GM12878 (cell line): ENCODE measurements at regions not wholly inside any gene's neighbourhood (a gene's known extent, or its start where the extent isn't known, plus 50 kb on each side); places are given as distances from the start of the nearest gene placed in this dataset.

Source experiments
- ATAC-seq: fragments of 200-7000 bp; cut with Tn5 transposase; 3 replicates; pipeline ENCODE4 v1.9.1; 2020; ENCODE audit warnings: mild to moderate bottlenecking, moderate library complexity
- BruUV-seq: library from RNA; stranded (reverse); fragments of 400-500 nt; replicated peaks from 2 replicates; lab custom pipeline; 2021; lab: Mats Ljungman, UMichigan
- CTCF ChIA-PET: fragments of 300-600 bp; sonication (Branson Sonifier 250); formaldehyde crosslinking; extraction: SDS; loops from one replicate; lab custom pipeline; 2021; ENCODE audit warnings: inconsistent platforms; lab: Yijun Ruan, JAX
- POLR2A ChIA-PET: fragments of 350-600 bp; formaldehyde crosslinking; extraction: SDS; loops from one replicate; lab custom pipeline; 2021; ENCODE audit warnings: inconsistent platforms; lab: Charles Lee
- RAD21 ChIA-PET: fragments of 300-600 bp; sonication (Branson Sonifier 250); formaldehyde crosslinking; loops from one replicate; lab custom pipeline; 2023; ENCODE audit warnings: antibody characterized with exemption; ENCODE audit not compliant: unreplicated experiment; lab: Charles Lee
- SMC1A ChIA-PET: fragments of 300-600 bp; sonication (Branson Sonifier 250); formaldehyde crosslinking; loops from one replicate; lab custom pipeline; 2023; ENCODE audit not compliant: unreplicated experiment, uncharacterized antibody; lab: Charles Lee
- DNase-seq: peaks from one replicate; pipeline ENCODE4 v3.0.0-alpha.2; 2011; ENCODE audit warnings: low read depth, low spot score
- FAIRE-seq: peaks from 3 replicates; lab custom pipeline; 2011; peaks lifted over from hg19 to GRCh38; lab: Jason Lieb, UNC
- H2AFZ ChIP-seq: 2 replicates; pipeline ENCODE4 v1.6.0; 2011; ENCODE audit warnings: low read depth, low read length, control low read depth; ENCODE audit not compliant: control insufficient read depth
- H3K27ac ChIP-seq: 2 replicates; pipeline ENCODE4 v1.5.1; 2011; ENCODE audit warnings: control low read depth; ENCODE audit not compliant: control insufficient read depth, insufficient read depth
- H3K27me3 ChIP-seq, 2 experiments: replicated peaks in 1 of 2; 2 replicates each; pipeline versions ENCODE4 v1.6.0 to v1.6.1; 2011; ENCODE audit warnings: low read length in 1 of 2; ENCODE audit not compliant: control insufficient read depth in 2 of 2, insufficient read depth in 2 of 2
- H3K36me3 ChIP-seq, 2 experiments: 2 replicates each; pipeline ENCODE4 v1.5.1; 2011; ENCODE audit warnings: low read length in 1 of 2; ENCODE audit not compliant: control insufficient read depth in 2 of 2, insufficient read depth in 2 of 2
- H3K4me1 ChIP-seq: 2 replicates; pipeline ENCODE4 v1.6.1; 2011; ENCODE audit warnings: mild to moderate bottlenecking, low read length, moderate library complexity, mixed read lengths; ENCODE audit not compliant: control insufficient read depth, insufficient read depth
- H3K4me2 ChIP-seq: 2 replicates; pipeline ENCODE4 v1.6.0; 2011; ENCODE audit warnings: control low read depth; ENCODE audit not compliant: control insufficient read depth, insufficient read depth
- H3K4me3 ChIP-seq: fragments of 200-600 bp; sonication (generic); 2 replicates; pipeline ENCODE4 v1.5.1; 2016
- H3K79me2 ChIP-seq: 2 replicates; pipeline ENCODE4 v1.6.0; 2011; ENCODE audit warnings: low read length; ENCODE audit not compliant: control insufficient read depth, insufficient read depth
- H3K9ac ChIP-seq: 2 replicates; pipeline ENCODE4 v1.8.0; 2011; ENCODE audit warnings: low read length, control low read depth, mixed read lengths; ENCODE audit not compliant: control insufficient read depth, insufficient read depth
- H3K9me3 ChIP-seq: replicated peaks from 3 replicates; pipeline ENCODE4 v1.5.1; 2011; ENCODE audit warnings: mild to moderate bottlenecking, low read length; ENCODE audit not compliant: control insufficient read depth, insufficient read depth
- H4K20me1 ChIP-seq: 2 replicates; pipeline ENCODE4 v1.6.0; 2011; ENCODE audit not compliant: control insufficient read depth, insufficient read depth
- BCL11A ChIP-seq: IDR thresholded peaks from 2 replicates; pipeline ENCODE4 v1.6.1; 2011; ENCODE audit warnings: low read depth, low read length
- FOXM1 ChIP-seq: IDR thresholded peaks from 2 replicates; pipeline ENCODE4 v1.6.1; 2012; ENCODE audit warnings: low read depth, mild to moderate bottlenecking, inconsistent platforms, low read length, moderate library complexity
- JUNB ChIP-seq: IDR thresholded peaks from 2 replicates; pipeline ENCODE4 v1.6.1; 2016; ENCODE audit warnings: antibody characterized with exemption, mild to moderate bottlenecking
- NFIC ChIP-seq: IDR thresholded peaks from 2 replicates; pipeline ENCODE4 v1.6.1; 2012; ENCODE audit warnings: low read depth, mild to moderate bottlenecking, inconsistent platforms, low read length, moderate library complexity
- SMC3 ChIP-seq: IDR thresholded peaks from 2 replicates; pipeline ENCODE4 v1.6.1; 2011; ENCODE audit warnings: low read length, improper control_type of control experiment, borderline replicate concordance
- TCF12 ChIP-seq: IDR thresholded peaks from 2 replicates; pipeline ENCODE4 v1.6.1; 2011; ENCODE audit warnings: low read depth, mild to moderate bottlenecking, low read length
- USF1 ChIP-seq: IDR thresholded peaks from 2 replicates; pipeline ENCODE4 v1.6.1; 2011; ENCODE audit warnings: borderline replicate concordance, low read depth, mild to moderate bottlenecking, moderate library complexity, mixed read lengths, low read length; ENCODE audit not compliant: insufficient read depth; ENCODE audit errors: extremely low read length
- YBX1 ChIP-seq: fragments of 450-650 bp; IDR thresholded peaks from 2 replicates; pipeline ENCODE4 v1.6.1; 2016; ENCODE audit warnings: antibody characterized with exemption
- ZNF217 ChIP-seq: fragments of 450-650 bp; IDR thresholded peaks from 2 replicates; pipeline ENCODE4 v1.6.1; 2017; ENCODE audit warnings: antibody characterized with exemption, mild to moderate bottlenecking
- WGBS: methylation state at CpG from one replicate; pipeline ENCODE4 v1.1.6; 2016; ENCODE audit warnings: low lambda C conversion rate; ENCODE audit not compliant: insufficient replicate concordance, insufficient coverage; ENCODE audit errors: missing lambda C conversion rate; 5-methylcytosine and 5-hydroxymethylcytosine counted together
- in situ Hi-C: fragments of 300-500 bp; cut with MboI; formaldehyde crosslinking; loops from 9 replicates; pipeline ENCODE4 v1.14.3; 2018; ENCODE audit warnings: mixed read lengths
- intact Hi-C: fragments of 100-400 bp; cut with micrococcal nuclease; formaldehyde crosslinking; loops from one replicate; pipeline ENCODE4 v1.14.2; 2022; ENCODE audit not compliant: unreplicated experiment

GRCh38 chr2:16019617-16020351 is 79.4 kb downstream of the MYCN start:
- intact Hi-C loops = no loop called here
- H3K4me1 ChIP-seq = no peaks in the 10 kb centered on the region
- CTCF ChIA-PET = no interaction called here
- H3K4me2 ChIP-seq = no peak overlapping the region
- no peak overlapping the region for H3K4me3 ChIP-seq
- POLR2A ChIA-PET = no interaction called here
- no peaks in the 10 kb centered on the region for H3K79me2 ChIP-seq
- DNase-seq (no peak), FAIRE-seq (no peak), ATAC-seq (no peak)
- no peaks in the 10 kb centered on the region for H3K36me3 ChIP-seq
- TF ChIP-seq SMC3 = no peak
- no peak for TF ChIP-seq TCF12
- no peak for TF ChIP-seq YBX1
- no peak for TF ChIP-seq FOXM1
- TF ChIP-seq BCL11A = no peak
- no peak for TF ChIP-seq ZNF217
- no peak overlapping the region for H3K9ac ChIP-seq
- in situ Hi-C loops = no loop called here
- 2% methylated on average over 3 of the region's 4 CpGs for WGBS
- H3K27ac ChIP-seq = no peak overlapping the region
- SMC1A ChIA-PET = interaction anchor here (0.8 kb wide), 1 partner anchor 16 kb away, joined by 3 read pairs; no protein-coding TSS in a partner anchor
- H3K9me3 ChIP-seq = no peaks in the 10 kb centered on the region
- H3K27me3 ChIP-seq = no peaks in the 10 kb centered on the region
- no peak overlapping the region for H2AFZ ChIP-seq
- BruUV-seq = no TSS peak
- RAD21 ChIA-PET = no interaction called here
- H4K20me1 ChIP-seq = no peaks in the 10 kb centered on the region

DNA sequence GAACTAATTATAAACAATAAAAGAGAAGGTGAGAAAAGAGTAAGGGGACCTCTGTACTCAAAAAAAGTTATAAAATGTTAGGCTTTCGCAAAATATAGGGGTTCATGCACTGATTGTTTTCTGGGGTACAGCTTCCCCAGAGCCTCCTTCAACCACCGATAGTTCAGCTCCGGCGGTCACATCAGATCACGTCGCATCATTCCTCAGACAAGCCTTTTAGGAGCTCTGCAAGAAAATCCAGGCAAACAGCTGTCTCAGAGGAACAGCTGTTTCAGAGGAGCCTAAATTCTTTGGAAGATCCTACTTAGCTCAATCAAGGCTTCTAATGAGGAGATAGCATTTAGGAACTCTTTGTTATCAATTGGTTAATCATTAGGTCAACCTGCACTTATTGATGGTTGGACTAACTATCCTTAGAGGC is 78.7 kb downstream of the MYCN start:
- ATAC-seq (no peak), DNase-seq (no peak), FAIRE-seq (no peak)
- Histone ChIP-seq H3K4me1 (no peaks in the 10 kb centered on the region), H3K4me2 (no peak overlapping the region), H3K9ac (no peak overlapping the region), H3K4me3 (no peak overlapping the region), H3K27me3 (no peaks in the 10 kb centered on the region; a peak in 1 of 4 replicates), H4K20me1 (no peaks in the 10 kb centered on the region), H3K79me2 (no peaks in the 10 kb centered on the region), H3K36me3 (no peaks in the 10 kb centered on the region), H2AFZ (no peak overlapping the region), H3K9me3 (no peaks in the 10 kb centered on the region), H3K27ac (no peak overlapping the region)
- POLR2A ChIA-PET = no interaction called here
- TF ChIP-seq JUNB (no peak), USF1 (no peak), NFIC (no peak)
- in situ Hi-C loops (no loop called here), intact Hi-C loops (no loop called here)
- 66% methylated on average over 6 of the region's 6 CpGs for WGBS
- RAD21 ChIA-PET = no interaction called here
- CTCF ChIA-PET = no interaction called here
- SMC1A ChIA-PET = interaction anchor here (0.8 kb wide), 1 partner anchor 15 kb away, joined by 3 read pairs; no protein-coding TSS in a partner anchor
- BruUV-seq = no TSS peak
